ENCODE measurements at regions not wholly inside any gene's neighbourhood (a gene's known extent, or its start where the extent isn't known, plus 50 kb on each side); places are given as distances from the start of the nearest gene placed in this dataset.

DNA sequence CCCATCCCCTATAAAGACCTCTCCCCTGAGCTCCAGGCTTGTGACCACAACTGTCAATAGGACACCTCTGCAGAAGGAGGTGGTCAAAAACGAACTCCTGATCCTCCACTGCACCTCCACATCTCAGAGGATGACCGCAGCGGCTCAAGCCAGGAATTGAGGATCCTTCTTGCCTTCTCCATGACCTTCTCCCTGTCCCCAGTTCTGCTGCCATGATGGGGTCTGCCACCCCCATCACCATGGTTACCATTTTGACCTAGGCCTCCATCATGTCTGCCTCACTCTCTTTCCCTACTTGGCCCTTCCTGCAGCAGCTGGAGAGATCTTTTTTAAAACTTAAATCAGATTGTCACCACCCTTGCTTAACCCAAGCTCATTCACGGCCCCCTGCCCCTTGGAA is 81.3 kb upstream of the LINGO1 start:
- Histone ChIP-seq H3K9ac (ENCODE audit: low read length) (no peak overlapping the region), H3K9me3 (ENCODE audit: control insufficient read depth, low read length) (no peaks in the 10 kb centered on the region), H3K4me1 (ENCODE audit: control insufficient read depth, insufficient read depth, low read depth, low read length) (peaks cover 2% of the 10 kb centered on the region), H3K27me3 (ENCODE audit: control insufficient read depth in 1 of 2, insufficient read depth in 1 of 2, low read length in 2 of 2) (peaks cover 29 to 86% of the 10 kb centered on the region in 2 experiments), H3K23ac (ENCODE audit: low read length in 2 of 2) (no peak overlapping the region), H2AFZ (ENCODE audit: low read depth, low read length) (no peak overlapping the region), H3K36me3 (ENCODE audit: control insufficient read depth in 1 of 2, insufficient read depth in 2 of 2, low read depth in 1 of 2, low read length in 2 of 2) (no peaks in the 10 kb centered on the region), H2AK5ac (ENCODE audit: low read length, severe bottlenecking) (no peak overlapping the region), H2BK15ac (ENCODE audit: low read depth, poor library complexity, severe bottlenecking) (no peak overlapping the region), H3K4me2 (ENCODE audit: low read length, poor library complexity, severe bottlenecking) (no peak overlapping the region), H3K14ac (ENCODE audit: low read length in 2 of 2) (no peak overlapping the region), H3K4ac (ENCODE audit: low read depth in 1 of 2, low read length in 2 of 2) (no peak overlapping the region), H4K8ac (ENCODE audit: low read length) (no peak overlapping the region), H3K79me1 (replicated peaks; ENCODE audit: low read length, poor library complexity, severe bottlenecking) (no peaks in the 10 kb centered on the region), H2BK120ac (ENCODE audit: low read depth, low read length) (no peak overlapping the region), H2BK12ac (ENCODE audit: low read length in 2 of 2) (no peak overlapping the region), H3K27ac (ENCODE audit: low read length, poor library complexity, severe bottlenecking) (no peak overlapping the region), H3K18ac (ENCODE audit: low read depth in 1 of 2, low read length in 2 of 2) (no peak overlapping the region), H2BK5ac (ENCODE audit: low read depth, low read length, poor library complexity, severe bottlenecking) (no peak overlapping the region), H3K4me3 (ENCODE audit: insufficient read depth in 1 of 2, low read depth in 1 of 2, low read length in 2 of 2) (no peak overlapping the region), H4K91ac (ENCODE audit: low read length) (no peak overlapping the region)
- WGBS, result 54% methylated on average over 4 of the region's 4 CpGs
- no peak for DNase-seq

DNA sequence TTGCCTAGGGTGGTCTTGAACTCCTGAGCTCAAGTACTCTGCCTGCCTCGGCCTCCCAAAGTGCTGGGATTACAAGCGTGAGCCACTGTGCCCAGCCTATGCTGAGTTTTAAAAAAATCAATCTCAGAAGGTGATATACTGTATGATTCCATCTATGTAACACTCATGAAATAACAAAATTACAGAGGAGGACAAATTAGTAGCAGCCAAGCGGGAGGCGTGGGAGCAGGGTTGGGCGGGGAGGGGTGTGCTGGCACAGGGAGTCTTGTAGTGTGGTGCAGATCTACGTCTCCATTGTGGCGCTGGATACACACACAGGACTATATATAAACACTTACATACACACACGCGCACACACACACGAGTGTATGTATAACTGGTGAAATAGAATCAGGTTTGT is 80.6 kb upstream of the LINGO1 start:
- H3K9me3 ChIP-seq (ENCODE audit: control insufficient read depth, low read length), result no peaks in the 10 kb centered on the region
- no peak overlapping the region for H3K9ac ChIP-seq (ENCODE audit: low read length)
- H4K8ac ChIP-seq (ENCODE audit: low read length), result no peak overlapping the region
- no peak overlapping the region for H2BK15ac ChIP-seq (ENCODE audit: low read depth, poor library complexity, severe bottlenecking)
- H3K4me2 ChIP-seq (ENCODE audit: low read length, poor library complexity, severe bottlenecking), result no peak overlapping the region
- no peak overlapping the region for H2BK120ac ChIP-seq (ENCODE audit: low read depth, low read length)
- no peak overlapping the region for H3K14ac ChIP-seq (ENCODE audit: low read length in 2 of 2)
- no peak overlapping the region for H3K23ac ChIP-seq (ENCODE audit: low read length in 2 of 2)
- no peak overlapping the region for H3K4ac ChIP-seq (ENCODE audit: low read depth in 1 of 2, low read length in 2 of 2)
- peaks cover 2% of the 10 kb centered on the region for H3K4me1 ChIP-seq (ENCODE audit: control insufficient read depth, insufficient read depth, low read depth, low read length)
- no peaks in the 10 kb centered on the region for H3K79me1 ChIP-seq (replicated peaks; ENCODE audit: low read length, poor library complexity, severe bottlenecking)
- no peak for DNase-seq
- no peak overlapping the region for H3K27ac ChIP-seq (ENCODE audit: low read length, poor library complexity, severe bottlenecking)
- WGBS, result 70% methylated on average over 3 of the region's 10 CpGs
- no peaks in the 10 kb centered on the region for H3K36me3 ChIP-seq (ENCODE audit: control insufficient read depth in 1 of 2, insufficient read depth in 2 of 2, low read depth in 1 of 2, low read length in 2 of 2)
- H2BK5ac ChIP-seq (ENCODE audit: low read depth, low read length, poor library complexity, severe bottlenecking), result no peak overlapping the region
- H3K18ac ChIP-seq (ENCODE audit: low read depth in 1 of 2, low read length in 2 of 2), result no peak overlapping the region
- no peak overlapping the region for H2AFZ ChIP-seq (ENCODE audit: low read depth, low read length)
- H3K4me3 ChIP-seq (ENCODE audit: insufficient read depth in 1 of 2, low read depth in 1 of 2, low read length in 2 of 2), result no peak overlapping the region
- H3K27me3 ChIP-seq (ENCODE audit: control insufficient read depth in 1 of 2, insufficient read depth in 1 of 2, low read length in 2 of 2), result peaks cover 29 to 85% of the 10 kb centered on the region in 2 experiments
- H4K91ac ChIP-seq (ENCODE audit: low read length), result no peak overlapping the region
- no peak overlapping the region for H2BK12ac ChIP-seq (ENCODE audit: low read length in 2 of 2)
- no peak overlapping the region for H2AK5ac ChIP-seq (ENCODE audit: low read length, severe bottlenecking)

DNA sequence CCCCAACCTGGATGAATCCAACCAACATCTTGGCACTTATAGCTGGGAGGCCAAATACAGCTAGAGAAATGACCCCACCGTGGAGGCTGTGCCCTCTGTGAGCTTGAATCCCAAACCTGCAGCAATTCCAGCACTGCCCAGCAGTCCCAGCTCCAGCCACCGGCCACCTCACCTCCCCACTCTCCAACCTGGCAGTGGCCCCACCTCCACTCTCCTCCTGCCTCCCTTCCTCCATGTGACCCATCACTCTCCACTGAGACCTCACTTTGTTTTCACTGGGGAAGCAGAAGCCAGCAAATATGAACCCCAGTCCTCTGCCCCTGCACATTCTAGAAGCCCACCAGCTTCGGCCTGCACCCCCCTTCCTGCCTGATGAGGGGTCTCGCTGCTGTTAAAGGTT is 79.7 kb upstream of the LINGO1 start:
- Histone ChIP-seq H3K4me3 (ENCODE audit: insufficient read depth in 1 of 2, low read depth in 1 of 2, low read length in 2 of 2) (no peak overlapping the region), H2BK12ac (ENCODE audit: low read length in 2 of 2) (no peak overlapping the region), H4K8ac (ENCODE audit: low read length) (no peak overlapping the region), H3K79me1 (replicated peaks; ENCODE audit: low read length, poor library complexity, severe bottlenecking) (no peaks in the 10 kb centered on the region), H3K4me2 (ENCODE audit: low read length, poor library complexity, severe bottlenecking) (no peak overlapping the region), H3K9ac (ENCODE audit: low read length) (no peak overlapping the region), H2BK5ac (ENCODE audit: low read depth, low read length, poor library complexity, severe bottlenecking) (no peak overlapping the region), H3K9me3 (ENCODE audit: control insufficient read depth, low read length) (no peaks in the 10 kb centered on the region), H3K27me3 (ENCODE audit: control insufficient read depth in 1 of 2, insufficient read depth in 1 of 2, low read length in 2 of 2) (peaks cover 29 to 85% of the 10 kb centered on the region in 2 experiments), H2AK5ac (ENCODE audit: low read length, severe bottlenecking) (no peak overlapping the region), H2BK15ac (ENCODE audit: low read depth, poor library complexity, severe bottlenecking) (no peak overlapping the region), H3K4ac (ENCODE audit: low read depth in 1 of 2, low read length in 2 of 2) (no peak overlapping the region), H3K36me3 (ENCODE audit: control insufficient read depth in 1 of 2, insufficient read depth in 2 of 2, low read depth in 1 of 2, low read length in 2 of 2) (no peaks in the 10 kb centered on the region), H3K23ac (ENCODE audit: low read length in 2 of 2) (no peak overlapping the region), H3K14ac (ENCODE audit: low read length in 2 of 2) (no peak overlapping the region), H3K4me1 (ENCODE audit: control insufficient read depth, insufficient read depth, low read depth, low read length) (peaks cover 3% of the 10 kb centered on the region), H2AFZ (ENCODE audit: low read depth, low read length) (no peak overlapping the region), H3K27ac (ENCODE audit: low read length, poor library complexity, severe bottlenecking) (no peak overlapping the region), H3K18ac (ENCODE audit: low read depth in 1 of 2, low read length in 2 of 2) (no peak overlapping the region), H2BK120ac (ENCODE audit: low read depth, low read length) (no peak overlapping the region), H4K91ac (ENCODE audit: low read length) (no peak overlapping the region)
- no peak for DNase-seq
- 70% methylated on average over 4 of the region's 4 CpGs for WGBS

DNA sequence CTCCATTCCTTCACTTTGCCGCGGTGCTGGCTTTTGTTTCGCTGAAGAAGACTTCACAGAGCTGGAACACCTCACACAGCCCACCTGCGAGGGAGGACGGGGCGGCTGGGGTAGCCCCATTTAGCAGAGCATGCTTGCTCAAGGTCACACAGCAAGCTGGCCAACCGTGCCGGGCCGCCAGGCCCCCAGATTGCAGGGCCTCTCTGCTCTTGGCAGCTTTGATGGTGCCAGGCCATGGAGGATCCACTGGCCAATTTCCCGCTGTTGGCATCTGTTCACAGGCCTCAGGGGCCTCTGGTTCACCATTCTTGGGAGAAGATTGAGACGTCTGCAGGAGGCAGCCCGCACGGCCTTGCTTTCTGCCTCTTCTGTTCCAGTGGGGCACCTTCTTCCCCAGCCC is 77.9 kb upstream of the LINGO1 start:
- no peak overlapping the region for H3K18ac ChIP-seq (ENCODE audit: low read depth in 1 of 2, low read length in 2 of 2)
- no peaks in the 10 kb centered on the region for H3K79me1 ChIP-seq (replicated peaks; ENCODE audit: low read length, poor library complexity, severe bottlenecking)
- no peaks in the 10 kb centered on the region for H3K9me3 ChIP-seq (ENCODE audit: control insufficient read depth, low read length)
- peaks cover 5% of the 10 kb centered on the region for H3K4me1 ChIP-seq (ENCODE audit: control insufficient read depth, insufficient read depth, low read depth, low read length)
- no peaks in the 10 kb centered on the region for H3K36me3 ChIP-seq (ENCODE audit: control insufficient read depth in 1 of 2, insufficient read depth in 2 of 2, low read depth in 1 of 2, low read length in 2 of 2)
- H3K27me3 ChIP-seq (ENCODE audit: control insufficient read depth in 1 of 2, insufficient read depth in 1 of 2, low read length in 2 of 2), result peaks cover 32 to 84% of the 10 kb centered on the region in 2 experiments
- no peak overlapping the region for H2BK12ac ChIP-seq (ENCODE audit: low read length in 2 of 2)
- H2AK5ac ChIP-seq (ENCODE audit: low read length, severe bottlenecking), result no peak overlapping the region
- H3K27ac ChIP-seq (ENCODE audit: low read length, poor library complexity, severe bottlenecking), result no peak overlapping the region
- H2BK120ac ChIP-seq (ENCODE audit: low read depth, low read length), result no peak overlapping the region
- no peak for DNase-seq
- no peak overlapping the region for H3K23ac ChIP-seq (ENCODE audit: low read length in 2 of 2)
- no peak overlapping the region for H2AFZ ChIP-seq (ENCODE audit: low read depth, low read length)
- no peak overlapping the region for H2BK15ac ChIP-seq (ENCODE audit: low read depth, poor library complexity, severe bottlenecking)
- no peak overlapping the region for H2BK5ac ChIP-seq (ENCODE audit: low read depth, low read length, poor library complexity, severe bottlenecking)
- H4K8ac ChIP-seq (ENCODE audit: low read length), result no peak overlapping the region
- no peak overlapping the region for H3K4me3 ChIP-seq (ENCODE audit: insufficient read depth in 1 of 2, low read depth in 1 of 2, low read length in 2 of 2)
- no peak overlapping the region for H3K4me2 ChIP-seq (ENCODE audit: low read length, poor library complexity, severe bottlenecking)
- no peak overlapping the region for H3K9ac ChIP-seq (ENCODE audit: low read length)
- no peak overlapping the region for H4K91ac ChIP-seq (ENCODE audit: low read length)
- H3K4ac ChIP-seq (ENCODE audit: low read depth in 1 of 2, low read length in 2 of 2), result no peak overlapping the region
- 87% methylated on average over 13 of the region's 13 CpGs for WGBS
- no peak overlapping the region for H3K14ac ChIP-seq (ENCODE audit: low read length in 2 of 2)
